LNCaP clone FGC (cell line): ENCODE measurements at regions not wholly inside any gene's neighbourhood (a gene's known extent, or its start where the extent isn't known, plus 50 kb on each side); places are given as distances from the start of the nearest gene placed in this dataset.

Source experiments
- DNase-seq: peaks from one replicate; pipeline ENCODE4 v3.0.0-alpha.2; 2011; ENCODE audit warnings: low read depth
- H3K4me3 ChIP-seq: 2 replicates; pipeline ENCODE4 v1.5.1; 2011; ENCODE audit warnings: mild to moderate bottlenecking, low read depth, low read length, control low read depth
- CTCF ChIP-seq: IDR thresholded peaks from 2 replicates; pipeline ENCODE4 v1.5.1; 2012; ENCODE audit warnings: mild to moderate bottlenecking; ENCODE audit not compliant: control insufficient read depth, insufficient read depth; ENCODE audit errors: extremely low read depth

- no peak for TF ChIP-seq CTCF
- no peak for DNase-seq
- H3K4me3 ChIP-seq, result no peak overlapping the region
Observed at GRCh38 chr3:20422391-20422790, 236.4 kb upstream of the SGO1 start.

GRCh38 chr3:20417388-20418108 is 231.5 kb upstream of the SGO1 start:
- no peak overlapping the region for H3K4me3 ChIP-seq
- DNase-seq, result no peak
- TF ChIP-seq CTCF, result no peak

- no peak overlapping the region for H3K4me3 ChIP-seq
- TF ChIP-seq CTCF, result no peak
- no peak for DNase-seq
Observed at GRCh38 chr3:20406611-20407011, 220.6 kb upstream of the SGO1 start.

- no peak for TF ChIP-seq CTCF
- no peak for DNase-seq
- H3K4me3 ChIP-seq, result no peak overlapping the region
Observed at GRCh38 chr3:20405744-20406143, 219.7 kb upstream of the SGO1 start.

- no peak for DNase-seq
- TF ChIP-seq CTCF, result no peak
Observed at GRCh38 chr3:20405231-20405630, 219.2 kb upstream of the SGO1 start.

GRCh38 chr3:20404741-20405100 is 218.7 kb upstream of the SGO1 start:
- H3K4me3 ChIP-seq, result no peak overlapping the region
- no peak for TF ChIP-seq CTCF
- DNase-seq, result no peak

More at GRCh38 chr3:20405231-20405630, 219.2 kb upstream of the SGO1 start:
- H3K4me3 ChIP-seq, result no peak overlapping the region
